ENCODE measurements at regions not wholly inside any gene's neighbourhood (a gene's known extent, or its start where the extent isn't known, plus 50 kb on each side); places are given as distances from the start of the nearest gene placed in this dataset.
"Not testable (repeated sequence)": the region's sequence is repeated elsewhere in the genome, so short reads cannot be mapped to it uniquely, and the experiment has no call there.

- DNase-seq (ENCODE audit: low read depth, low spot score) = no peak
Observed at GRCh38 chr4:79747252-79747651, 325.8 kb downstream of the ANTXR2 start.

- DNase-seq (ENCODE audit: low read depth, low spot score) = no peak
Observed at GRCh38 chr4:79743014-79743413, 330.0 kb downstream of the ANTXR2 start.

- DNase-seq (ENCODE audit: low read depth, low spot score) = no peak
Observed at GRCh38 chr4:79739912-79740311, 331.9 kb upstream of the GK2 start.

- no peak for DNase-seq (ENCODE audit: low read depth, low spot score)
Observed at GRCh38 chr4:79723507-79723906, 315.5 kb upstream of the GK2 start.

GRCh38 chr4:79700356-79700755, 292.3 kb upstream of the GK2 start:
- no peak for DNase-seq (ENCODE audit: low read depth, low spot score)

- DNase-seq (ENCODE audit: low read depth, low spot score) = no peak
Observed at GRCh38 chr4:79697444-79697843, 289.4 kb upstream of the GK2 start.

GRCh38 chr4:79696534-79696933, 288.5 kb upstream of the GK2 start:
- not testable (repeated sequence) for DNase-seq (ENCODE audit: low read depth, low spot score)

GRCh38 chr4:79695848-79696247, 287.8 kb upstream of the GK2 start:
- no peak for DNase-seq (ENCODE audit: low read depth, low spot score)

- no peak for DNase-seq (ENCODE audit: low read depth, low spot score)
Observed at GRCh38 chr4:79689740-79690139, 281.7 kb upstream of the GK2 start.

- no peak for DNase-seq (ENCODE audit: low read depth, low spot score)
Observed at GRCh38 chr4:79688691-79689090, 280.7 kb upstream of the GK2 start.

GRCh38 chr4:79687006-79687405, 279.0 kb upstream of the GK2 start:
- DNase-seq (ENCODE audit: low read depth, low spot score) = no peak

GRCh38 chr4:79685542-79685941, 277.5 kb upstream of the GK2 start:
- DNase-seq (ENCODE audit: low read depth, low spot score) = no peak

- DNase-seq (ENCODE audit: low read depth, low spot score) = no peak
Observed at GRCh38 chr4:79684516-79684915, 276.5 kb upstream of the GK2 start.

GRCh38 chr4:79682801-79683530, 274.9 kb upstream of the GK2 start:
- DNase-seq (ENCODE audit: low read depth, low spot score) = no peak

GRCh38 chr4:79682161-79682560, 274.1 kb upstream of the GK2 start:
- DNase-seq (ENCODE audit: low read depth, low spot score) = no peak

- DNase-seq (ENCODE audit: low read depth, low spot score) = no peak
Observed at GRCh38 chr4:79679859-79680258, 271.8 kb upstream of the GK2 start.

GRCh38 chr4:79678472-79679202, 270.6 kb upstream of the GK2 start:
- no peak for DNase-seq (ENCODE audit: low read depth, low spot score)

GRCh38 chr4:79676705-79677104, 268.7 kb upstream of the GK2 start:
- no peak for DNase-seq (ENCODE audit: low read depth, low spot score)

- not testable (repeated sequence) for DNase-seq (ENCODE audit: low read depth, low spot score)
Observed at GRCh38 chr4:79674906-79675305, 266.9 kb upstream of the GK2 start.

- no peak for DNase-seq (ENCODE audit: low read depth, low spot score)
Observed at GRCh38 chr4:79673898-79674297, 265.9 kb upstream of the GK2 start.

- no peak for DNase-seq (ENCODE audit: low read depth, low spot score)
Observed at GRCh38 chr4:79673377-79673776, 265.3 kb upstream of the GK2 start.

GRCh38 chr4:79666875-79667274, 258.8 kb upstream of the GK2 start:
- no peak for DNase-seq (ENCODE audit: low read depth, low spot score)

GRCh38 chr4:79666112-79666511, 258.1 kb upstream of the GK2 start:
- no peak for DNase-seq (ENCODE audit: low read depth, low spot score)

Measured in smooth muscle cell of the brain vasculature (primary cell).